Head of caudate nucleus (tissue), 42 donors: ENCODE measurements at regions not wholly inside any gene's neighbourhood (a gene's known extent, or its start where the extent isn't known, plus 50 kb on each side); places are given as distances from the start of the nearest gene placed in this dataset.
"Not testable (repeated sequence)": the region's sequence is repeated elsewhere in the genome, so short reads cannot be mapped to it uniquely, and the experiment has no call there.

ENCODE experiments used
- DNase-seq, 42 donors: peaks; one replicate each; pipeline versions ENCODE4 v3.0.0 to v3.0.0-alpha.2; 2020 to 2021; ENCODE audit warnings: mixed read lengths in 7 of 42
- intact Hi-C: fragments of 100-400 bp; cut with DNase I; formaldehyde crosslinking; loops from one replicate; pipeline ENCODE4 v1.15.0; 2022

DNA sequence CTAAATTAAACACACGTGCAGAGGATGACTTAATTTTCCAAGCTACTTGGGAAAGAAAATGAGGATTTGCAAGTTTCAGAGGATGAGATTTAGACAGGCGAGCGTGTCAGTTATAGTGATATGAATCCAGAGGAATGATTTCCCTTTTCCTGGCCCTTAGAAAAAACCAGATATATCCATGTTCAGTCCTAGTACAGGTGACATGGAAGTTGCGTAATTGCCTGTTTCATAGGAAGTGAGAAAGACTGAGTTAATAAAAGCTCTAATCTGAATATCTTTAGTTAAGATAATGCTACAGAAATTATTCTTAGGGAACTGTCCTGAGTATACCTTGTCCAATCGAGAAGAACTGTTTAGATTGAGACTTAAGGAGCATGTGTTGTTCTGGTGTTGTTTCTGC is 490.5 kb downstream of the ZNF385D start:
- intact Hi-C loops = no loop called here
- no peak for DNase-seq

- intact Hi-C loops = no loop called here
- DNase-seq = no peak
Observed at GRCh38 chr3:21259896-21260295, 491.1 kb downstream of the ZNF385D start.

- intact Hi-C loops = no loop called here
- DNase-seq = no peak
Observed at GRCh38 chr3:21256932-21257331, 494.1 kb downstream of the ZNF385D start.

DNA sequence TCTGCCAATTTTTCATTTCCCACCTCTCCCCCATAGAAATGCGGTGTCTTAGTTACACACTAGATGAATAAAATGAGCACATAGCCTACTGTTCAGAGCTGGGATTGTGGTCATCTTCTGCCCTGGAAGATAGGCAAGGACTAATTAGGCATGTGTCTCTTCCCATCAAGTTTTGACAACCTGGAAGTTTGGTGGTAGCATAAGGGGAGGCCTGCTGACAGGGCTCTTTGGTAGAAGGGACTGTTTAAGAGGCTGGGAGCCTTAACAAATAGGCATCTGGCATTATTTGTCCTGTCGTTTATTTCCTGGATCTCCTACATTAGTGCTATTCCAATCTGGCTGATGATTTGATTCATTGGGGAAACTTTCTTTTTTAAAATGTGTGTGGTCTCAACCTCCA is 512.3 kb downstream of the ZNF385D start:
- intact Hi-C loops = no loop called here
- DNase-seq = no peak

GRCh38 chr3:21237638-21238037 is 513.4 kb downstream of the ZNF385D start:
- no peak for DNase-seq
- intact Hi-C loops = no loop called here

- DNase-seq = no peak
- intact Hi-C loops = no loop called here
Observed at GRCh38 chr3:21235491-21235890, 515.5 kb downstream of the ZNF385D start.

DNA sequence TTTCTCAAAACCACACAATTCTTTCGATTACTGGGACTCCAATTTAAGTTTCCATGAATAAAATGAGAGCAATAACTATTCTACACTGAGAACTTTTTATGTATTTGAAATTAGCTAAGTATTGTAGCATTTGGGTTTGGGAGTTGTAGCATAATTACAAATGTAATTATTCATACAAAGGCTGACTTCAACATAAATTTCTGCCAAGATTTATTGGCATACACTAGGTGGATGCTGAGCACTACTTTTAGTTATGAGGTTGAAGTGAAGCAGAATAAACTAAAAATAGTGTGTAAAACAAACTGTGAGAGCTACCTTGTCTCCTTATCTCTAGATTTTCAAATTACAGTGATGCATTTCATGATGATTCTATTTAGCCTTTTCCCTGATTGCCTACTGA is 516.1 kb downstream of the ZNF385D start:
- DNase-seq = no peak
- intact Hi-C loops = no loop called here

GRCh38 chr3:21229426-21230135 is 521.4 kb downstream of the ZNF385D start:
- intact Hi-C loops = no loop called here
- DNase-seq = no peak

DNA sequence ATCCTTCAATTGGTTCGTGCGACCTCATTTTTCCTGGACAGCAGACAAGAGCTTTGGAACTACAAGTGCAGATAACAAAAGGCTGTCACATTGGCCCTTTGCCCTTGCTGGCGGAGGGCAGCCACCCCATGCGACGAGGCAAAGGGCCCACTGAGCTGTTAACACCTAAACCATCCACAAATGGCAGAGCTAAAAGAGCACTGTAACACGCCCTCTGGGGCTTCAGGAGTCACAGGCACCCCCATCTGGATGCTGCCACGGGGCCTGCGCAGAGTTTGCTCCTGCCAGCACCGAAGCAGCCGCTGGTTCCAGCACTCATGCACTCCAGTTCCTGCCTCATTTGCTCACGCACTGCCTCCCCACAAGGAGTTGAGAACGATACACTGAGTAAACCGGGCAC is 524.9 kb downstream of the ZNF385D start:
- intact Hi-C loops = no loop called here
- DNase-seq = peak in 10 of 42 donors; percentile 1 to 23 (median 9)

- intact Hi-C loops = no loop called here
- DNase-seq = no peak
Observed at GRCh38 chr3:21220944-21221343, 530.1 kb downstream of the ZNF385D start.

DNA sequence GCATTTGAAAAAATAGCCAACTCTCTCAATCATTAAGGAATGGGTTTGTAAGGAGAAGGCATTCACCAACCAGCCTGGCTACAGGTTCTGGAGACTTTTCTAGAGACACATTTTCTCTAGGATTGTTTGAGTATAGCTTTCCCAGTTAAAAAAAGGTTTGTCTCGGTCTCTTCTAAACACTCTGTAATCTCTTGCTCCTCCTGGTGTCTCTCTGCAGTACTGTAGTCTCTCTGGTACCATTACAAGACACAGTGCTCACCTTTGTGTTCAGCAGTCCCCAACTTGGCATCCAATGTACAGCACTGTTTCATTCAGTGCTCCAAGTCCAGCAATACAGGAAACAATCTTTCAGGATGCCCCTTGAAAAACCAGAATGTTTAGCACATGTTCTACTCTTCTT is 534.4 kb downstream of the ZNF385D start:
- DNase-seq = no peak
- intact Hi-C loops = no loop called here

- DNase-seq, intact Hi-C loops: not testable (repeated sequence)
Observed at GRCh38 chr3:21204122-21204521, 546.9 kb downstream of the ZNF385D start.

GRCh38 chr3:21195203-21195602 is 555.8 kb downstream of the ZNF385D start:
- intact Hi-C loops = no loop called here
- DNase-seq = no peak

GRCh38 chr3:21194036-21194435 is 557.0 kb downstream of the ZNF385D start:
- intact Hi-C loops, DNase-seq: not testable (repeated sequence)

DNA sequence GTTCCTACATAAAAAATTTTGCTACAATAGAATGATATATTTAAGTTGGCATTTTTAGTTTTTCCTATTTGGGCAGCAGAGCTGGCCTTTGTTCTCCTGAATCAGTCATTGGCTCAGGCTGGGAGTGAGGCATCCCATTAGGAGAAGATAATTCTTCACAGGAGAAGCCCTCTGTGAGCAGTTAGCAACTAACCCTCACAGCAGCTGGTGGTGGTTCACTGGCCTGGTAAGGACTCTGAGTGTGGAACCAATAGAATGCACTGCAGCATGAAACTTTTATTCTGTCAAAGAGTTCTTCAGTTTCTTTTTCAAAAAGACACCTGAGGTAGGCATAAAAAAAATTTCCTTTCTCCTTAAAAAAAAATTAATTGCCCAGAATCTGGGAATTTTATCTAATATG is 562.6 kb downstream of the ZNF385D start:
- intact Hi-C loops = no loop called here
- no peak for DNase-seq

DNA sequence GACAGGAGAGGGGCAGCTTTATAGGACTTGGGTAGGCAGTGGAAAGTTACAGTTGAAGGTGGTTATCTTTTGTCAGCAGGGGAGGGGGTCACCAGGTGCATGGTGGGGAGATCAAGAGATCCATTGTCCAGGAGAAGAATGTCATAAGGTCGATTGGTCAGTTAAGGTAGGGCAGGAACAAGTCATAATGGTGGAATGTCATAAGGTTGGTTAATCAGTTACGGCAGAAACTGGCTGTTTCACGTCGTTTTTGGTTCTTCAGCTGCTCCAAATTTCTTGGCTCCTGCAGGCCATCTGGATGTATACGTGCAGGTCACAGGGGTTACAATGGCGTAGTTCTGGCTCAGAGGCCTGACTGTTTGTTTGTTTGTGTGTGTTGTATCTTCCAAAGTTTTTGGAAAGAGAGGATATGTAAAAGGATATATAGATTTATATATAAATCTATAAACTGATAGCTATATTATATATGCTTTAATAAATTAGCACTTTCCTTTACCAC is 565.1 kb downstream of the ZNF385D start:
- no peak for DNase-seq

DNA sequence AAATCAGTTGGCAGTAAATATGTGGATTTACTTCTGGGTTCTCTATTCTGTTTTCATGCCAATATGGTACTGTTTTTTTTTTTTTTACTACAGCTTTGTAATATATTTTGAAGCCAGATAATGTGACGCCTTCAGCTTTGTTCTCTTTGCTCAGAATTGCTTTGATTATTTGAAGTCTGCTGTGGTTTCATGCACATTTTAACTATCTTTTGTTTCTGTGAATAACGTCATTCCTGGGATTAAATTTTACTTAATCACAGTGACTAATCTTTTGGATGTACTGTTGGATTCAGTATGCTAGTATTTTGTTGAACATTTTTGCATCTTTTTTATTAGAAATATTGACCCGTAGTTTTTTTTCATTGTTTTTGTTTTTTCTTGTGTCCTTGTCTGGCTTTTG is 576.5 kb downstream of the ZNF385D start:
- DNase-seq = no peak
- intact Hi-C loops = no loop called here

More for the DNA sequence above, 565.1 kb downstream of the ZNF385D start:
- intact Hi-C loops = no loop called here

DNA sequence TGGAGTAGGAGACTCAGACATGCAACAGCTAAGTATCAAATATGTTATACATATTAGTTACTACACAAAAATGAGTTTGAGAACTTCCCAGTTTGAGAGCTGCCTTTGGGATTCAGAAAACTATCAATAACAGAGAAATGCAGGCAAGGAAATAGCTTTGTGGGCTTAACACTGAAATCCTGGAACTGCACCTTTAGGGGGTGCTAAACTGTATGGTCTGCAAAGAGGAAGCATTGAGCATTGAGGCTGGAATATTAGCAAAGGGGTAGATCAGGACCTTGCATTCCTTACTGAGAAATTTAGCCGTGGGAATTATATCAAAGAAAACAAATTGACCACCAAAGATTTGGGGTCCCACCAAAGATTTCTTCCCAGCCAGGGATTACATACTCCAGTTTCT is 580.0 kb downstream of the ZNF385D start:
- DNase-seq = no peak
- intact Hi-C loops = no loop called here

DNA sequence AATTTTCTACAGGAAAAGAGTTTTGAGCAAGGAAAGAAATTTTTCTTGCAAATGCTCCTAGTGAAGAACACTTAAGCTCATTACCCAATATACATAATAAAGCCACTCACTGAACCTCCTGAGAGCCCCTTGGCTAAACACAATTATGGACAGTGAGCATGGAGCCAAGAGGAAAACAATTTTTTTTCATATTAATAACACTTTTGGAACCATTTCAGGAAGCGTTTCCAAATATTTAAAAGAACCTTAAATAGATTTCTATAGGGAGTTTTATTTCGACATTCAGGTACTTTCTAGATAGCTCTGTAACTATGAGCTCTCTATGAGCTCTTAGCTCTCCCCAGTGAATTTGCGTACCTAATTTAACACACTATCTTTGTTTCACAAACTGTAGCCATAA is 581.1 kb downstream of the ZNF385D start:
- DNase-seq = no peak
- intact Hi-C loops = no loop called here

DNA sequence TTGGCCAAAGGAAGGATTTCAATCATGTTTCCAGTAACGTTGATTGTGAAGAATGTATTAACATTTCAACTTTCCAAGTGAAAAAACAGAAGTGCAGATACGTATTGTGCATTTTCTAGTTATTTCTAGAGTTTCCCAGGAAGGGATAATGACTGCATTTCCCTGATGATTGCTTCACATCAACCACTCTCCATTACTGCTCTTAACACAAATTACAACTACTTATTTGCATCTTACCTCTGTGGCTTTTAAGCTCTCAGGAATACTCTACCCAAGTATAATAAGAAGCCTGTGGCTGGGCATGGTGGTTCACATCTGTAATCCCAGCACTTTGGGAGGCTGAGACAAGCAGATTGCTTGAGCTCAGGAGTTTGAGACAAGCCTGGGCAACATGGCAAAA is 582.5 kb downstream of the ZNF385D start:
- intact Hi-C loops = no loop called here
- DNase-seq = no peak

DNA sequence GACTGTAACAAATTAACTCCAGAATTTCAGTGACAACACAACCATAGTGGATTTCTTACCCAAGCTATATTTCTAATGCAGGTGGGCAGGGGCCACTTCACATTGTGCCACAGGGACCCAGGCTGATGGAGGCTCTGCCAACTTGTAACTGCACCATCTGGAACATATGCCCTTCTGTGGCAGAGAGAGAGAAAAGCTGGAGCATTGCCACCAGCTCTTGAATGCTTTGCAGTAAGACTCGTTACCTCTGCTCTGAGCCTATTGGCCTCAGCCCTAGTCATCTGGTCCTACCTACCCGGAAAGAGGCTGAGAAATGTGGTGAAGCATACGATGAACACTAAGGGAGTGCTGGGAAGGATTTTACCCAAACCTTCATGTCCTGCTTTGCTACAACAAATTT is 587.1 kb downstream of the ZNF385D start:
- intact Hi-C loops = no loop called here

GRCh38 chr3:21159543-21159906 is 591.5 kb downstream of the ZNF385D start:
- intact Hi-C loops = no loop called here
- no peak for DNase-seq

More for the DNA sequence above, 587.1 kb downstream of the ZNF385D start:
- peak in 2 of 42 donors; percentile 1 to 7 for DNase-seq
